ENCODE measurements at regions not wholly inside any gene's neighbourhood (a gene's known extent, or its start where the extent isn't known, plus 50 kb on each side); places are given as distances from the start of the nearest gene placed in this dataset.
A peak's percentile ranks its signal among the peaks of the same experiment; 100 is the strongest.

DNA sequence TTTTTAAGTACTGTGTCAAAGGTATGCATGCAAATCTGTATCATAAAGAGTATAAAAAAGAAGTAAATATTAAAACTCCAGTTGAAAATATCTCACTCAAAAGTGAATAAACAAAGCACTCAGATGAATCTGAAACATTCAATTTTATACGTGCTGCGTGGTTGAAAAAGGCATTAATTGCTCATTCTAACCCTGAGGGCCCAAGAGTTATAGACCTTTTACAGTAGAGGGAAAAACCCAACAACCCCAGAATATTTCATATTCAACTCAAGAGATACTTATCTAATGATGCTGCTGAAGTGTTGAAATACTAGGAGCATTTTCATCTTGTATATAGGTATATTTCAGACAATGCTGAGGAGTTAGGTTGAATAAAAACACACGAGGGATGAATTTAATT, 862.8 kb upstream of the CITED2 start:
- Histone ChIP-seq H3K27ac (ENCODE audit: low read length, poor library complexity, severe bottlenecking) (no peak overlapping the region), H2AFZ (ENCODE audit: low read depth, low read length) (no peak overlapping the region), H3K4ac (ENCODE audit: low read depth in 1 of 2, low read length in 2 of 2) (no peak overlapping the region), H3K4me3 (ENCODE audit: insufficient read depth in 1 of 2, low read depth in 1 of 2, low read length in 2 of 2) (no peak overlapping the region), H4K91ac (ENCODE audit: low read length) (no peak overlapping the region), H2BK12ac (ENCODE audit: low read length in 2 of 2) (no peak overlapping the region), H2BK120ac (ENCODE audit: low read depth, low read length) (no peak overlapping the region), H2BK5ac (ENCODE audit: low read depth, low read length, poor library complexity, severe bottlenecking) (no peak overlapping the region), H3K9me3 (ENCODE audit: control insufficient read depth, low read length) (peaks cover 9% of the 10 kb centered on the region), H3K79me1 (replicated peaks; ENCODE audit: low read length, poor library complexity, severe bottlenecking) (no peaks in the 10 kb centered on the region), H3K4me1 (ENCODE audit: control insufficient read depth, insufficient read depth, low read depth, low read length) (no peaks in the 10 kb centered on the region), H4K8ac (ENCODE audit: low read length) (no peak overlapping the region), H3K14ac (ENCODE audit: low read length in 2 of 2) (no peak overlapping the region), H3K18ac (ENCODE audit: low read depth in 1 of 2, low read length in 2 of 2) (no peak overlapping the region), H3K36me3 (ENCODE audit: control insufficient read depth in 1 of 2, insufficient read depth in 2 of 2, low read depth in 1 of 2, low read length in 2 of 2) (no peaks in the 10 kb centered on the region), H3K4me2 (ENCODE audit: low read length, poor library complexity, severe bottlenecking) (no peak overlapping the region), H3K23ac (ENCODE audit: low read length in 2 of 2) (no peak overlapping the region), H3K27me3 (ENCODE audit: control insufficient read depth in 1 of 2, insufficient read depth in 1 of 2, low read length in 2 of 2) (no peaks in the 10 kb centered on the region), H2AK5ac (ENCODE audit: low read length, severe bottlenecking) (no peak overlapping the region), H3K9ac (ENCODE audit: low read length) (no peak overlapping the region), H2BK15ac (ENCODE audit: low read depth, poor library complexity, severe bottlenecking) (no peak overlapping the region)
- no peak for DNase-seq
- 80% methylated on average over 2 of the region's 3 CpGs for WGBS

- H3K9me3 ChIP-seq (ENCODE audit: control insufficient read depth, low read length), result peaks cover 9% of the 10 kb centered on the region
- H2AFZ ChIP-seq (ENCODE audit: low read depth, low read length), result no peak overlapping the region
- H3K4me3 ChIP-seq (ENCODE audit: insufficient read depth in 1 of 2, low read depth in 1 of 2, low read length in 2 of 2), result no peak overlapping the region
- H3K27ac ChIP-seq (ENCODE audit: low read length, poor library complexity, severe bottlenecking), result no peak overlapping the region
- H3K18ac ChIP-seq (ENCODE audit: low read depth in 1 of 2, low read length in 2 of 2), result no peak overlapping the region
- H4K8ac ChIP-seq (ENCODE audit: low read length), result no peak overlapping the region
- H2BK5ac ChIP-seq (ENCODE audit: low read depth, low read length, poor library complexity, severe bottlenecking), result no peak overlapping the region
- no peak overlapping the region for H2AK5ac ChIP-seq (ENCODE audit: low read length, severe bottlenecking)
- H3K4ac ChIP-seq (ENCODE audit: low read depth in 1 of 2, low read length in 2 of 2), result no peak overlapping the region
- H4K91ac ChIP-seq (ENCODE audit: low read length), result no peak overlapping the region
- no peaks in the 10 kb centered on the region for H3K27me3 ChIP-seq (ENCODE audit: control insufficient read depth in 1 of 2, insufficient read depth in 1 of 2, low read length in 2 of 2)
- no peak overlapping the region for H3K23ac ChIP-seq (ENCODE audit: low read length in 2 of 2)
- H3K4me1 ChIP-seq (ENCODE audit: control insufficient read depth, insufficient read depth, low read depth, low read length), result no peaks in the 10 kb centered on the region
- H2BK15ac ChIP-seq (ENCODE audit: low read depth, poor library complexity, severe bottlenecking), result no peak overlapping the region
- no peak for DNase-seq
- H3K4me2 ChIP-seq (ENCODE audit: low read length, poor library complexity, severe bottlenecking), result no peak overlapping the region
- H3K79me1 ChIP-seq (replicated peaks; ENCODE audit: low read length, poor library complexity, severe bottlenecking), result no peaks in the 10 kb centered on the region
- H3K14ac ChIP-seq (ENCODE audit: low read length in 2 of 2), result no peak overlapping the region
- H2BK12ac ChIP-seq (ENCODE audit: low read length in 2 of 2), result no peak overlapping the region
- H3K36me3 ChIP-seq (ENCODE audit: control insufficient read depth in 1 of 2, insufficient read depth in 2 of 2, low read depth in 1 of 2, low read length in 2 of 2), result no peaks in the 10 kb centered on the region
- no peak overlapping the region for H2BK120ac ChIP-seq (ENCODE audit: low read depth, low read length)
- 69% methylated on average over 1 of the region's 3 CpGs for WGBS
- no peak overlapping the region for H3K9ac ChIP-seq (ENCODE audit: low read length)
Measured at GRCh38 chr6:140236732-140237131, 862.3 kb upstream of the CITED2 start.

DNA sequence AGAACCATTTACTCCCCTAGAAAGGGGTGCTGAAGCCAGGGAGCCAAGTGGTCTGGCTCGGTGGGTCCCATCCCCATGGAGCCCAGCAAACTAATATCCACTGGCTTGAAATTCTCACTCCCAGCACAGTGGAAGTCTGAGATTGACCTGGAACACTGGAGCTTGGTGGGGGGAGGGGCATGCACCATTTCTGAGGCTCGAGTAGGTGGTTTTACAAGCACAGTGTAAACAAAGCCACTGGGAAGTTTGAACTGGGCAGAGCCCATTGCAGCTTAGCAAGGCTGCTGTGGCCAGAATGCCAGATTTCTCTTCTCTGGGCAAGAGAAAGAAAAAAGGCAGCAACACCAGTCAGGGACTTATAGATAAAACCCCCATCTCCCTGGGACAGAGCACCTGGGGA, 855.8 kb upstream of the CITED2 start:
- Histone ChIP-seq H3K79me1 (replicated peaks; ENCODE audit: low read length, poor library complexity, severe bottlenecking) (no peaks in the 10 kb centered on the region), H4K91ac (ENCODE audit: low read length) (peak overlapping the region; percentile 50)

GRCh38 chr6:140228491-140228890, 854.0 kb upstream of the CITED2 start:
- Histone ChIP-seq H4K91ac (ENCODE audit: low read length) (no peak overlapping the region), H3K27me3 (ENCODE audit: control insufficient read depth in 1 of 2, insufficient read depth in 1 of 2, low read length in 2 of 2) (no peaks in the 10 kb centered on the region), H2BK12ac (ENCODE audit: low read length in 2 of 2) (no peak overlapping the region), H3K4me2 (ENCODE audit: low read length, poor library complexity, severe bottlenecking) (no peak overlapping the region), H2AFZ (ENCODE audit: low read depth, low read length) (no peak overlapping the region), H3K36me3 (ENCODE audit: control insufficient read depth in 1 of 2, insufficient read depth in 2 of 2, low read depth in 1 of 2, low read length in 2 of 2) (no peaks in the 10 kb centered on the region), H3K9ac (ENCODE audit: low read length) (no peak overlapping the region), H3K4ac (ENCODE audit: low read depth in 1 of 2, low read length in 2 of 2) (no peak overlapping the region), H3K23ac (ENCODE audit: low read length in 2 of 2) (no peak overlapping the region), H4K8ac (ENCODE audit: low read length) (no peak overlapping the region), H3K14ac (ENCODE audit: low read length in 2 of 2) (no peak overlapping the region), H3K9me3 (ENCODE audit: control insufficient read depth, low read length) (peaks cover 4% of the 10 kb centered on the region), H2AK5ac (ENCODE audit: low read length, severe bottlenecking) (no peak overlapping the region), H3K4me3 (ENCODE audit: insufficient read depth in 1 of 2, low read depth in 1 of 2, low read length in 2 of 2) (no peak overlapping the region), H3K79me1 (replicated peaks; ENCODE audit: low read length, poor library complexity, severe bottlenecking) (no peaks in the 10 kb centered on the region), H2BK120ac (ENCODE audit: low read depth, low read length) (no peak overlapping the region), H3K27ac (ENCODE audit: low read length, poor library complexity, severe bottlenecking) (no peak overlapping the region), H3K18ac (ENCODE audit: low read depth in 1 of 2, low read length in 2 of 2) (no peak overlapping the region), H2BK5ac (ENCODE audit: low read depth, low read length, poor library complexity, severe bottlenecking) (no peak overlapping the region), H3K4me1 (ENCODE audit: control insufficient read depth, insufficient read depth, low read depth, low read length) (no peaks in the 10 kb centered on the region), H2BK15ac (ENCODE audit: low read depth, poor library complexity, severe bottlenecking) (no peak overlapping the region)
- no peak for DNase-seq
- no CpG with 5 or more reads among the region's 1 CpG for WGBS

More for the DNA sequence above, 855.8 kb upstream of the CITED2 start:
- no peak overlapping the region for H3K4me2 ChIP-seq (ENCODE audit: low read length, poor library complexity, severe bottlenecking)
- H3K4me1 ChIP-seq (ENCODE audit: control insufficient read depth, insufficient read depth, low read depth, low read length), result no peaks in the 10 kb centered on the region
- no peaks in the 10 kb centered on the region for H3K27me3 ChIP-seq (ENCODE audit: control insufficient read depth in 1 of 2, insufficient read depth in 1 of 2, low read length in 2 of 2)
- H2BK15ac ChIP-seq (ENCODE audit: low read depth, poor library complexity, severe bottlenecking), result no peak overlapping the region
- H3K4ac ChIP-seq (ENCODE audit: low read depth in 1 of 2, low read length in 2 of 2), result no peak overlapping the region
- no peak overlapping the region for H3K27ac ChIP-seq (ENCODE audit: low read length, poor library complexity, severe bottlenecking)
- H3K4me3 ChIP-seq (ENCODE audit: insufficient read depth in 1 of 2, low read depth in 1 of 2, low read length in 2 of 2), result no peak overlapping the region
- no peak overlapping the region for H3K18ac ChIP-seq (ENCODE audit: low read depth in 1 of 2, low read length in 2 of 2)
- no peak overlapping the region for H2BK5ac ChIP-seq (ENCODE audit: low read depth, low read length, poor library complexity, severe bottlenecking)
- DNase-seq, result no peak
- H3K14ac ChIP-seq (ENCODE audit: low read length in 2 of 2), result no peak overlapping the region
- no peak overlapping the region for H4K8ac ChIP-seq (ENCODE audit: low read length)
- no peaks in the 10 kb centered on the region for H3K36me3 ChIP-seq (ENCODE audit: control insufficient read depth in 1 of 2, insufficient read depth in 2 of 2, low read depth in 1 of 2, low read length in 2 of 2)
- H3K23ac ChIP-seq (ENCODE audit: low read length in 2 of 2), result no peak overlapping the region
- no peak overlapping the region for H2AK5ac ChIP-seq (ENCODE audit: low read length, severe bottlenecking)
- H2BK120ac ChIP-seq (ENCODE audit: low read depth, low read length), result no peak overlapping the region
- 54% methylated on average over 2 of the region's 2 CpGs for WGBS
- no peak overlapping the region for H3K9ac ChIP-seq (ENCODE audit: low read length)
- H2BK12ac ChIP-seq (ENCODE audit: low read length in 2 of 2), result no peak overlapping the region
- peaks cover 9% of the 10 kb centered on the region for H3K9me3 ChIP-seq (ENCODE audit: control insufficient read depth, low read length)
- H2AFZ ChIP-seq (ENCODE audit: low read depth, low read length), result no peak overlapping the region
